ENCODE measurements at regions not wholly inside any gene's neighbourhood (a gene's known extent, or its start where the extent isn't known, plus 50 kb on each side); places are given as distances from the start of the nearest gene placed in this dataset.

DNA sequence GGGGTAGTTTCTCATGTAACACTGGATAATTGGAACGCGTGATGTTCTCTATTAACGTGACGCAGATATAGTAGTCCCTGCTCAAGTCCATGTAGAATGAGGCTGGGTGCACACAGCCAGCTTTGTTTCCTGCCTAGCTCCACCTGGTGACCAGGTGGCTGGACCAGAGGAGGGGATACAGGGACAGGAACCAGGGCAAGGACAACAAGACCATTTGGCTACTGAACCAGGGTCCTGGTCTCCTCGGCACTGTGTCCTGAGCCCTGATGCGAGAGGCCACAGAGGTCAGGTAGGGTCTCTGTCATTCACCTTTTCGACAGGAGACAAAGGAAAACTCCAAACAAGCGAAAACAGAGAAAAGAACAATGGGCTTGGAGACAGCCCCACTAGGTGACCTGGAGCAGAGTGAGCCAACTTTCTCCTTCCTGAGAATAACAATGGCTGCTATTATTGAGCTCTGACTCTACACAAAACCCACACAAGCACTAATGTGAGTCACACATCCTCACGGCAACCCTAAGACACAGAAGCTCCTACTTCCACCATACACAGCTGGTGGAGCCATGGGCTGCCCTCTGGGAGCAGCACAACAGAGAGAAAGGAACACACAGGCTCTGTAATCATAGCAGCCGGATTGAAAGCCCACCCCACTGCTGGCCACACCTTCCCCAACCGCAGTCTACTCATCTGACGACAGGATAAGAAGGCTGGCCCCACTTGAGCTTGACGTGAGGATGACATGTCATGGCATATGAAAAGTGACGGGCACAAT, 67.3 kb upstream of the TEX51 start:
- ChIA-PET CTCF (no interaction called here), POLR2A (ENCODE audit: unreplicated experiment) (no interaction called here)
- Histone ChIP-seq H3K27me3 (ENCODE audit: insufficient read depth, low read depth) (peaks cover 90% of the 10 kb centered on the region), H3K4me3 (no peak overlapping the region), H3K4me2 (no peak overlapping the region), H3K36me3 (ENCODE audit: low read depth) (no peaks in the 10 kb centered on the region), H3K27ac (no peak overlapping the region), H3K9me2 (ENCODE audit: insufficient read depth) (no peaks in the 10 kb centered on the region), H3K9me3 (ENCODE audit: insufficient read depth, low read depth) (no peaks in the 10 kb centered on the region), H2AFZ (no peak overlapping the region), H3K79me2 (ENCODE audit: low read depth) (no peaks in the 10 kb centered on the region), H3F3A (ENCODE audit: insufficient read depth, low read depth) (no peaks in the 10 kb centered on the region), H4K20me1 (ENCODE audit: insufficient read depth) (no peaks in the 10 kb centered on the region; the same call in 1 of the 2 replicates), H3K4me1 (replicated peaks; ENCODE audit: insufficient read depth) (no peaks in the 10 kb centered on the region)
- TF ChIP-seq, protein P1, sequence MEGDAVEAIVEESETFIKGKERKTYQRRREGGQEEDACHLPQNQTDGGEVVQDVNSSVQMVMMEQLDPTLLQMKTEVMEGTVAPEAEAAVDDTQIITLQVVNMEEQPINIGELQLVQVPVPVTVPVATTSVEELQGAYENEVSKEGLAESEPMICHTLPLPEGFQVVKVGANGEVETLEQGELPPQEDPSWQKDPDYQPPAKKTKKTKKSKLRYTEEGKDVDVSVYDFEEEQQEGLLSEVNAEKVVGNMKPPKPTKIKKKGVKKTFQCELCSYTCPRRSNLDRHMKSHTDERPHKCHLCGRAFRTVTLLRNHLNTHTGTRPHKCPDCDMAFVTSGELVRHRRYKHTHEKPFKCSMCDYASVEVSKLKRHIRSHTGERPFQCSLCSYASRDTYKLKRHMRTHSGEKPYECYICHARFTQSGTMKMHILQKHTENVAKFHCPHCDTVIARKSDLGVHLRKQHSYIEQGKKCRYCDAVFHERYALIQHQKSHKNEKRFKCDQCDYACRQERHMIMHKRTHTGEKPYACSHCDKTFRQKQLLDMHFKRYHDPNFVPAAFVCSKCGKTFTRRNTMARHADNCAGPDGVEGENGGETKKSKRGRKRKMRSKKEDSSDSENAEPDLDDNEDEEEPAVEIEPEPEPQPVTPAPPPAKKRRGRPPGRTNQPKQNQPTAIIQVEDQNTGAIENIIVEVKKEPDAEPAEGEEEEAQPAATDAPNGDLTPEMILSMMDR (conservative IDR thresholded peaks at IDR 0.05), result no peak
- no peak for TF ChIP-seq EZH2 (IDR thresholded peaks at IDR 0.05; ENCODE audit: low read depth)
- DNase-seq, result no peak
- intact Hi-C loops (cut with micrococcal nuclease; ENCODE audit: unreplicated experiment), result no loop called here
- no TSS peak for BruUV-seq (replicated peaks)

DNA sequence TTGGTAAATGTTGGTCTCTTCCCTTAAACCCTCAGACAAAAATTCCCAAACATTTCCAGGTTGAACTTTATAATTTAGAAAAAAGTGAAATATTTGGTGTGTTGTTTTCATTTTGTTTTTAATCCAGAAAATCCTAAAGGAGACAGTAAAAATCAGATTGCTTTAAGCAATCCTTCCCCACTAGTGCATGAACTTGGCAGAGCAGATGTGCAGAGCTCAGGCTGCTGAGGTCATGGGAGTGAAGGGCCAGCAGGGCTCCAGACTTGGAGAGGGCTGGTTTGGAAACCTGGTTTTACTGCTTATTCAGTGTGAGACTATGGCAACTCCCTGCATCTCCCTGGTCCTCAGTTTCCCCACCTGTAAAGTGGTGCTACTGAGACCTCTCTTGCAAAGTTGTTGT, 66.7 kb upstream of the TEX51 start:
- Histone ChIP-seq H3K9me3 (ENCODE audit: insufficient read depth, low read depth) (no peaks in the 10 kb centered on the region), H3K79me2 (ENCODE audit: low read depth) (no peaks in the 10 kb centered on the region), H3K27me3 (ENCODE audit: insufficient read depth, low read depth) (peaks cover 90% of the 10 kb centered on the region), H3K4me2 (no peak overlapping the region), H3K4me3 (no peak overlapping the region), H3K36me3 (ENCODE audit: low read depth) (no peaks in the 10 kb centered on the region), H3K9me2 (ENCODE audit: insufficient read depth) (no peaks in the 10 kb centered on the region), H3K27ac (no peak overlapping the region), H2AFZ (no peak overlapping the region), H4K20me1 (ENCODE audit: insufficient read depth) (no peaks in the 10 kb centered on the region; the same call in 1 of the 2 replicates), H3K4me1 (replicated peaks; ENCODE audit: insufficient read depth) (no peaks in the 10 kb centered on the region), H3F3A (ENCODE audit: insufficient read depth, low read depth) (no peaks in the 10 kb centered on the region)
- BruUV-seq (replicated peaks), result no TSS peak
- TF ChIP-seq EZH2 (IDR thresholded peaks at IDR 0.05; ENCODE audit: low read depth), result no peak
- TF ChIP-seq, protein P1 (conservative IDR thresholded peaks at IDR 0.05), result no peak
- ChIA-PET POLR2A (ENCODE audit: unreplicated experiment) (no interaction called here), CTCF (no interaction called here)
- no peak for DNase-seq
- intact Hi-C loops (cut with micrococcal nuclease; ENCODE audit: unreplicated experiment), result no loop called here

DNA sequence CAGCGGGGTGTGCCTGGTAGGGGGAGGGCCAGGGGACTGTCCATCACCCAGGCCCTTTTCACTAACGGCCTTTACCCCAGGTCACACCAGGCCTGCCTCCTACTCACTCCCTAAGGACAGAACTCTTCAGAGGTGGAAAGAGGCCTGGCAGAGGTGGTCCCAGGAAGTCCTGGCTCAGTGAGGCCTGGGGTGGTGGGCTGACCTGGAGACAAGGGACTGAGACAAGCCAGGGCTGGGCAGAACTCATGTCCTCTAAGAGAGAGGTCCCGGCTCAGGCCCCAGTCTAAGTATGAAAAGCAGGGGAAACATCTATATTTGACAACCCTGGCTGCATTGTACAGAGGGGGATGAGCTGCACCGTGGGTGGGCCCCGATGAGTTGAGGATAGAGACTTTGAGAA, 65.9 kb upstream of the TEX51 start:
- Histone ChIP-seq H3K79me2 (ENCODE audit: low read depth) (no peaks in the 10 kb centered on the region), H3K4me2 (no peak overlapping the region), H3K4me1 (replicated peaks; ENCODE audit: insufficient read depth) (no peaks in the 10 kb centered on the region), H3K9me3 (ENCODE audit: insufficient read depth, low read depth) (no peaks in the 10 kb centered on the region), H3F3A (ENCODE audit: insufficient read depth, low read depth) (no peaks in the 10 kb centered on the region), H3K9me2 (ENCODE audit: insufficient read depth) (no peaks in the 10 kb centered on the region), H3K27me3 (ENCODE audit: insufficient read depth, low read depth) (peaks cover 90% of the 10 kb centered on the region), H4K20me1 (ENCODE audit: insufficient read depth) (no peaks in the 10 kb centered on the region; the same call in 1 of the 2 replicates), H3K4me3 (no peak overlapping the region), H3K27ac (no peak overlapping the region), H3K36me3 (ENCODE audit: low read depth) (no peaks in the 10 kb centered on the region), H2AFZ (no peak overlapping the region)
- CTCF ChIA-PET, result no interaction called here
- BruUV-seq (replicated peaks), result no TSS peak
- DNase-seq, result no peak
- POLR2A ChIA-PET (ENCODE audit: unreplicated experiment), result no interaction called here
- intact Hi-C loops (cut with micrococcal nuclease; ENCODE audit: unreplicated experiment), result no loop called here
- TF ChIP-seq, protein P1 (conservative IDR thresholded peaks at IDR 0.05), result no peak
- no peak for TF ChIP-seq EZH2 (IDR thresholded peaks at IDR 0.05; ENCODE audit: low read depth)

Data from PC-9 (cell line).